ENCODE measurements at regions not wholly inside any gene's neighbourhood (a gene's known extent, or its start where the extent isn't known, plus 50 kb on each side); places are given as distances from the start of the nearest gene placed in this dataset.
A peak's percentile ranks its signal among the peaks of the same experiment; 100 is the strongest.
"Not testable (repeated sequence)": the region's sequence is repeated elsewhere in the genome, so short reads cannot be mapped to it uniquely, and the experiment has no call there.

GRCh38 chr4:177246641-177247584, 62.8 kb upstream of the NEIL3 start:
- no peak for DNase-seq (ENCODE audit: low read depth)

- DNase-seq (ENCODE audit: low read depth) = peak; percentile 37
Measured at GRCh38 chr4:177250056-177250696, 59.5 kb upstream of the NEIL3 start.

GRCh38 chr4:177251237-177251636, 58.4 kb upstream of the NEIL3 start:
- DNase-seq (ENCODE audit: low read depth) = no peak

GRCh38 chr4:177255359-177255758, 54.3 kb upstream of the NEIL3 start:
- no peak for DNase-seq (ENCODE audit: low read depth)

GRCh38 chr4:177256950-177257349, 52.7 kb upstream of the NEIL3 start:
- no peak for DNase-seq (ENCODE audit: low read depth)

GRCh38 chr4:177259466-177259865, 50.2 kb upstream of the NEIL3 start:
- not testable (repeated sequence) for DNase-seq (ENCODE audit: low read depth)

Data from activated T-cell treated with anti-CD3 and anti-CD28 coated beads for 1 hour (primary cell).